GM21515 (cell line): ENCODE measurements at regions not wholly inside any gene's neighbourhood (a gene's known extent, or its start where the extent isn't known, plus 50 kb on each side); places are given as distances from the start of the nearest gene placed in this dataset.
A peak's percentile ranks its signal among the peaks of the same experiment; 100 is the strongest.
"Not testable (repeated sequence)": the region's sequence is repeated elsewhere in the genome, so short reads cannot be mapped to it uniquely, and the experiment has no call there.

ENCODE experiments used
- ATAC-seq: cut with Tn5 transposase; IDR thresholded peaks from one replicate; pipeline ENCODE4 v1.9.1; 2021; ENCODE audit not compliant: unreplicated experiment

DNA sequence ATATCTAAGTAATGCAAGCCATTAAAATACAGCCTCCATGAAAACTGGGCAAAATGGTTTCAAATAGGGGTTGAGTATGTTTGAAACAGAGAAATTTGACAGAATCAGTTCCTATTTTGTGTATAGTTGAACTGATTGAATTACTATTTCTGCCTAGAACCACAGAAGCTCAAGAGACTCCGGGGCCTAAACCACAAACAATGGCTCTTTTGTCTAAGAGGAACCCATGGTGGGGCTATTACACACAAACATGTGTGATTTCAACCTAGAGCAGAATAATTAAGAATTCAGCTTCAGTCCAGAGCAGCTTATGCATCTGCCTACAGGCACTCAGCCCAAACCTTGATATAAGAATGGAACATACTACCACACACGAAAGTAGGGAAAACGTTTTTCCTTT lies 171.2 kb upstream of the MPDZ start:
- ATAC-seq, result peak; percentile 71

GRCh38 chr9:13448482-13448881 lies 169.0 kb upstream of the MPDZ start:
- ATAC-seq, result no peak

DNA sequence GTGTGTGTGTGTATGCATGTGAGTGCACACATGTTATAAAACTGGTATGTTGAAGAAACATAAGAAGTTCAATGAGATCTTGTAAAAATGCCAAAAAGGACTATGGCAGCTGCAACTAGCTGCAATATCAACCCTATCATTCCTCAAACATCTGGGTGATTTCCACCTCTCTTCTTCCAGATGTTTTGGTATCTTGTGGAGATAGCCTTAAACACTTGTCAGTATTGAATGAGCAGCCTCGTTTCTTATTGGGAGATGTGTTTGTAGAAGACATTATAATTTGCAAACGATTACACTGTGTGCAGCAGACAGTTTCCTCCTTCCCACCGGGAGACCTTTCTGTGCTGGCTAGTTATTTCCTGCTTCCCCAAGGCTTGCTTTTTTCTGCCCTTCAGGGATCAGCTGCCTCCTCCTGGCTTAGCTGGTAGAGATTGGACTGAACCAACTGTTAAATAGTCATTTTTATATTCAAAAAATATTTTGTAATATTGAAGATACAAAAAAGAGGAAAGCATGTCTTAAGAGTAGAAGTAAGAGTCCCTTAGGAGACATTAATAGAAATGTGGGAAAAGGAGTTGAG lies 168.4 kb upstream of the MPDZ start:
- no peak for ATAC-seq

DNA sequence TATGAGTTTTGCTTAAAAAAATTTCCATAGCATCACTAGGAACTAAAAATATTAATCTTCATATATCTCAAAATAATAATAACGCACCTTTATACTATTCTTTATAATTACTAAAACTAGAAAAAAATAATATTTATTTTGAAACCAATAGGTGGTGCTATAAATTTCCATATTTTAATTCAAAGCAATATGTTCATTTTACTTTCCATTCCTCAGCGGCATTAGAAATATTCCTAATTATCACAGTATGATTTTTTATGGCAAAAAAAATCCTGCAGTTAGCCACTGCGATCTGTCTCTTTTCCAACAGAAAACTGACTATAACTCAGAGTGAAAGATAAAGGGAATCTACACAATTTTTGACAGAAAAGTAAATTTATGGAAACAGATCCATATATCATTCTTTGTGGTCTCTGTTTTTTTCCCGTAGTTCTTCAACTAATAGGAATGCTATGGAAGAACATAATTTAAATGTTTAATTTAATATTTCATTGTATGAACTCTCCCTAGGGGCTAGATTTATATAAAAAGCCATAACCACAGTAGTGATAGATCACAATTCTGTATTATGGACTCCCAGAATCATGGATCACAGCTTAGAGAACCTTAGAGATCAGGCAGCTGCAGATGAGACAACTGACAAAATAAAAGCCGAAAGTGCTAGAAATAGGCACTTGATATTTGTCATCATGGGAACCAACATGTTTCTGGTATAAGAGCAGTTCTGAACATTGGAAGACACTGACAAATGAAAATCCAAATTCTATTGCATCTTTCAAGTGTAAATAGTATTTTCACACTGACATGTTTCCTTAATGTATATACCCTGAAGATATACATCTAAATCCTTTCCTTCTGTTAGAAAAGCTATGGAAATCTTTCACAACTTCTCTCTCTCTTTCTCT lies 167.7 kb upstream of the MPDZ start:
- no peak for ATAC-seq

- ATAC-seq, result no peak
Measured at GRCh38 chr9:13446286-13446937, 166.9 kb upstream of the MPDZ start.

DNA sequence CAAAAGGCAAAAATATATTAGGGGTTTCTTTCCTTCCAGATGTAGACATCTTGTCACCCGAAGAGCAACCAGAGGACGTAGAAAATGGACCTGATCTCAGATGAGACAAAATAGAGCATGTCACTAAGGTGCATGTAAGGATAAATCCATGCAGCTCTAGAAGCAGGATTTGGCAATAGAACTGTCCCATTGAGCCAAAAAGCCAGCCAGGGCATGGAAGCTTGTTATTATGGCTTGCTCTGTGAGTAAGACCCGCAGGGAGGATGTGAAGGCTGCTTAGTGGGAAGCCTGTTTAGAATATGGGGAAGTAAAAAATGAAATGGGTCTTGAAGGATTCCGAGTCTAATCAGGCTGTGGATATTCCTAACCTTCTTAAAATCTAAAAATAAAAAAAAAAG lies 165.6 kb upstream of the MPDZ start:
- no peak for ATAC-seq

- no peak for ATAC-seq
Measured at GRCh38 chr9:13444245-13445102, 165.0 kb upstream of the MPDZ start.

DNA sequence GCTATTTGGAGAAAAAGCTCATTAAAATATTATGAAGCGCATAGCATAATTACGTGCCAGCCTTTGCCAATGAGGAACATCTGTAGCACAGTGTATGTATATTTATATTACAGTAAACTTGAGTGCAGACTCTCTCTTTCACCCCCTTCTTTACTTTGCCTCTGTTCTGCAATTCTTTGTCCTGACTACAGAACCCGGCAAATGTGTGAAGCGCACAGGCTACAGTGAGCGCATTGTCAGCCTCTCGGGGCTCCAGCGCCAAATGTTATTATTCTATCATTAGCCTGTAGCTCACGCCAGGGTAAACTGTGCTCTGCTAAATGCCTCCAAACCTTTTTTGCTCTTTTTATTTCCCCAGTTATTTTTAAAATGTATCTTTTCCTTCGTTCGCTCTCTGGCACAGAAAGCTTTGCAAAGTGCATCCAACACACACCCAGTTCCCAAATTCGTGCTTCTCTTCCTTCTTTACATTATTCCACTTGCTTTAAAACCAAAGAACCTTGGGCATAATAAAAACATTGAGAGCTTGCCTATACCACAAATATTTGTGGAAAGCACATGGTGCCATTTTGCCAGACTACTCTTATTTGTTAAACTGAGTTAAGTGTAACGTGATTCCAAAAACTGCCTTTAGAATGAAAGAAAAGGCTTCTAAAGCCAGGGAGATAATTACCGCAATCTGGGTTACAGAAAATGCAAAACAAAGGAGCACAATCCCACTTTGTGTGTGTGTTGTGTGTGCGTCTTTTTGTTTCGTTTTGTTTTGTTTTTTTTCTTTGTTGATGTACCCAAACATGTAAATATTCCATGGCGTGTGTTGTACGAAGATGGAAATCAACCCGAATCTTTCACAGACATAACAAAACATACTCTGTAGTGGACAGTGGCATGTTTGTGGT lies 164.1 kb upstream of the MPDZ start:
- ATAC-seq, result no peak

DNA sequence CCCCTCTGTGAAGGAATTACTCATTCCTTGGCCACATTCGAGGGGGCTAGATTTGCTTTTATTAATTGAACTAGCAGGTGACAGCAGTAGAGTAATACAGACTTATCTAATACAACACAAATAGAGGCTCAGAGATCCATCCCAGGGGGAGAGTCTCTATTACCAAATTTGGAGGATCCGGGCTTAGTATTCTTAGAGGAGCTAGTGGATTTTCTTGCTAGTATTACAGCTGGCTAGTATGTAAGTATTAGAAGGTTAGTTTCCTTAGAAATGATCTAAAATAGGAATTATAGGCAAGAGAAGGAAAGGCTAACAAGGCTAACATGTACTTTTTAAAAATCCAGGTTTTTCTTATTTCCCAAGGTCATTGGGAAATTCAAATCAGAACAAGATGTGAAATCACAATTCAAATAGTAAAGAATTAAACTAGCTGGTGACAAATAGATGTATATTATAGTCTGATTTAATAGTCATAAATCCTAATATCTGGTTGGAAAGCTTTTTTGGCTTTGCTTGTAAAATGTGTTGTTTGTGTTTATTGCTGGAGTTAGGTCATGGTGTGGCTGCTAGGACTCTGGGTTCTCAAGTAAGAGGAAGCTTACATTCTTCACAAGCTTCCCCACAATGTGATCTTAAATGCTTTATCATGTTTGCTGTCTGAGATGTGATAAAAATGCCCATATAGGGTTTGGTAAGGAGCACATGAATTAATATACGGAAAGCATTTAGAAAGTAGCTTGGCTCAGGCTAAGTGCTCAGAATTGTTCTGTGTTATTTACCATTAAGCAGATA lies 160.4 kb upstream of the MPDZ start:
- ATAC-seq, result no peak

GRCh38 chr9:13437866-13438265 lies 158.4 kb upstream of the MPDZ start:
- ATAC-seq, result no peak

- no peak for ATAC-seq
Measured at GRCh38 chr9:13436591-13436990, 157.1 kb upstream of the MPDZ start.

DNA sequence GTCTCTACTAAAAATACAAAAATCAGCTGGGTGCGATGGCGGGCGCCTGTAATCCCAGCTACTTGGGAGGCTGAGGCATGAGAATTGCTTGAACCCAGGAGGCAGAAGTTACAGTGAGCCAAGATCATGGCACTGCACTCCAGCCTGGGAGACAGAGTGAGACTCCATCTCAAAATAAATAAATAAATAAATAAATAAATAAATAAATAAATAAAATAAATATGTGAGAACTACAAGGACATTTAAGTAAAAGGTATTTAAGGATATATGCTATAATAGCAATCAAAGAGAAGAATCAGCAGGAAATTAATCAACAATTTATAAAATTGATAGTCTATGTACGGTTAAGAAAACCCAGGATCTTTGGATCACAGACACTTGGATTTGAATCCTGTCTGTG lies 154.0 kb upstream of the MPDZ start:
- ATAC-seq, result not testable (repeated sequence)

- ATAC-seq, result no peak
Measured at GRCh38 chr9:13432904-13433303, 153.4 kb upstream of the MPDZ start.

GRCh38 chr9:13431692-13432091 lies 152.2 kb upstream of the MPDZ start:
- ATAC-seq, result no peak

GRCh38 chr9:13431222-13431536 lies 151.7 kb upstream of the MPDZ start:
- no peak for ATAC-seq

- ATAC-seq, result no peak
Measured at GRCh38 chr9:13430368-13431221, 151.1 kb upstream of the MPDZ start.

- ATAC-seq, result no peak
Measured at GRCh38 chr9:13429301-13430190, 150.1 kb upstream of the MPDZ start.

GRCh38 chr9:13428766-13429165 lies 149.3 kb upstream of the MPDZ start:
- ATAC-seq, result no peak
